ENCODE measurements at regions not wholly inside any gene's neighbourhood (a gene's known extent, or its start where the extent isn't known, plus 50 kb on each side); places are given as distances from the start of the nearest gene placed in this dataset.

DNA sequence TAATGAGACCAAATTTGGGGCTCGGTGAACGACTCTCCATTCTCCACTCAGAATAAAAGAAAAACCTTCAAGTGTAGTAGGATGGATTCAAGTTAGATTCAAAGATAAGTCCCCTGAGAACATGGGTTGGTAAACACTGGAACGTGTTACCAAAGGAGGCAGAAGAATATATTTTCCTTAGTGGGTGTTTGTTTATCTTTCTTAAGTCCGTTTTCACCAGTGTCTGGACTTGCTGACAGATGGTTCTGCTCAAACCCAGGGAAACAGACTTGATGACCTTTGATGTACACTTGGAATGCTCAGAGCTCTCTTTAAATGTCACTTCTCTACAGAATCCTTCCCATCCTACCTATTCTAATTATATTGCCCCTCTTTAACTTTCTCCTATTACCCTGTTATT, 310.3 kb upstream of the ZNF521 start:
- no peak for DNase-seq
- Histone ChIP-seq H3K27me3 (no peaks in the 10 kb centered on the region), H3K4me3 (no peak overlapping the region), H3K9me3 (no peaks in the 10 kb centered on the region), H3K4me1 (no peaks in the 10 kb centered on the region), H3K27ac (no peak overlapping the region), H3K9ac (ENCODE audit: low read depth in 2 of 2, low read length in 2 of 2) (no peak overlapping the region), H3K36me3 (no peaks in the 10 kb centered on the region)
- intact Hi-C loops (cut with DNase I), result no loop called here
- TF ChIP-seq, protein P1, sequence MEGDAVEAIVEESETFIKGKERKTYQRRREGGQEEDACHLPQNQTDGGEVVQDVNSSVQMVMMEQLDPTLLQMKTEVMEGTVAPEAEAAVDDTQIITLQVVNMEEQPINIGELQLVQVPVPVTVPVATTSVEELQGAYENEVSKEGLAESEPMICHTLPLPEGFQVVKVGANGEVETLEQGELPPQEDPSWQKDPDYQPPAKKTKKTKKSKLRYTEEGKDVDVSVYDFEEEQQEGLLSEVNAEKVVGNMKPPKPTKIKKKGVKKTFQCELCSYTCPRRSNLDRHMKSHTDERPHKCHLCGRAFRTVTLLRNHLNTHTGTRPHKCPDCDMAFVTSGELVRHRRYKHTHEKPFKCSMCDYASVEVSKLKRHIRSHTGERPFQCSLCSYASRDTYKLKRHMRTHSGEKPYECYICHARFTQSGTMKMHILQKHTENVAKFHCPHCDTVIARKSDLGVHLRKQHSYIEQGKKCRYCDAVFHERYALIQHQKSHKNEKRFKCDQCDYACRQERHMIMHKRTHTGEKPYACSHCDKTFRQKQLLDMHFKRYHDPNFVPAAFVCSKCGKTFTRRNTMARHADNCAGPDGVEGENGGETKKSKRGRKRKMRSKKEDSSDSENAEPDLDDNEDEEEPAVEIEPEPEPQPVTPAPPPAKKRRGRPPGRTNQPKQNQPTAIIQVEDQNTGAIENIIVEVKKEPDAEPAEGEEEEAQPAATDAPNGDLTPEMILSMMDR (IDR thresholded peaks at IDR 0.05), result no peak

DNA sequence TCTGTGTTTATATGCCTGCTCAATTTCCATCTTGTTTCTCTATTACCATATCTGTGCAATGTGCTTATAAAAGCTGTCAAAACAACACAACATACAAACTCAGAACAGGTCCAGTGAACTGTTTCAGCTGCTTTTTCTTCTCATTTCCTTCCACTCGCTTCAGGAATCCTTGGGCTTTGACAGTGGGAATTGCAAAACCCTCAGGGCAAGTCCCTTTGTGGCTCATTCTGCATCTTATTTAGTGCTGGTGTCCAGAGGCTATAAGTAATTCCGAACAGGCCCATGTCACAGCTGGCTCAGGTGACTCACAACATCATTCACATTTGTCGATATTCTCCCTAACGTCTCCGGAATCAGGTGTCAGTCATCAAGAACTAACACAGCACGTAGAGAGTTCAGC, 309.9 kb upstream of the ZNF521 start:
- DNase-seq, result no peak
- Histone ChIP-seq H3K27ac (no peak overlapping the region), H3K27me3 (no peaks in the 10 kb centered on the region), H3K36me3 (no peaks in the 10 kb centered on the region), H3K4me1 (no peaks in the 10 kb centered on the region), H3K9me3 (no peaks in the 10 kb centered on the region), H3K9ac (ENCODE audit: low read depth in 2 of 2, low read length in 2 of 2) (no peak overlapping the region), H3K4me3 (no peak overlapping the region)
- TF ChIP-seq, protein P1 (IDR thresholded peaks at IDR 0.05), result no peak
- intact Hi-C loops (cut with DNase I), result no loop called here

DNA sequence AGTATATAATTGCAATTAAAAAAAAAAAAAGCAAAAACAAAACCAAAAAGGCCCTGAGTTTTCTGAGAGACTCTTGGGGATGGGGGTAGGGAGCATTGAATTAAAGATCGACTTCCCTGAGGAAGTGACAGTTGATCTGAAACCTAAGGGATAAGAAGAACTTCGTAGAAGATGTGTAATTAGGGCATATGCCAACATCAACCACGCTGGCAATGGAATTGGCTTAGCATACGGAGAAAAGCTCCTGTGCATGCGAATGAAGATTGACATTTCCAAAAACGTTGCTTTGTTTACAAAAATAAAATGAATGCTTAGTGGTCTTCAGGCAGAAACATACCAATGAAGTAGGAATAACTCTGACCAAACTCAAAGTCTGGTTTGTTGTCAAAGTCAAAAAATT, 307.6 kb upstream of the ZNF521 start:
- TF ChIP-seq, protein P1 (IDR thresholded peaks at IDR 0.05), result no peak
- Histone ChIP-seq H3K27ac (no peak overlapping the region), H3K4me3 (no peak overlapping the region), H3K4me1 (no peaks in the 10 kb centered on the region), H3K9ac (ENCODE audit: low read depth in 2 of 2, low read length in 2 of 2) (no peak overlapping the region), H3K27me3 (no peaks in the 10 kb centered on the region), H3K36me3 (no peaks in the 10 kb centered on the region), H3K9me3 (no peaks in the 10 kb centered on the region)
- intact Hi-C loops (cut with DNase I), result no loop called here
- DNase-seq, result no peak

DNA sequence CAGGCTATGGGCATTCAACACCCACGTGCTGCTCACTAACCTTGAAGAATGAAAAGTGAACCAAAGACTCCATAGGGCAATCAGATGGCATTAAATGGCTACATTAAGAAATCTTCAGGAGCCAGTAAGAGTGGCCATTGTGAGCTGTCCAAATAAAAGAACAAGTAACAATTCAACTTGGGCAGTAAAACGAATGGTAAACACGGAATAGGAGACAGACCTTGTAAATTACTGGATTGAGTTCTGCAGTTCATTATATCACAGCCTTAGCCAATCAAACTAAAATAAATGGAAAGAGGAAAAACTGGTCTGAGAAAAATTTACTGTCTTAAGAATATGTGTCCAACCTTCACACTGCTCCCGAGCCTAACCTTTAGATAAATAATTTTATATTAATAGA, 306.5 kb upstream of the ZNF521 start:
- no peak overlapping the region for H3K9ac ChIP-seq (ENCODE audit: low read depth in 2 of 2, low read length in 2 of 2)

DNA sequence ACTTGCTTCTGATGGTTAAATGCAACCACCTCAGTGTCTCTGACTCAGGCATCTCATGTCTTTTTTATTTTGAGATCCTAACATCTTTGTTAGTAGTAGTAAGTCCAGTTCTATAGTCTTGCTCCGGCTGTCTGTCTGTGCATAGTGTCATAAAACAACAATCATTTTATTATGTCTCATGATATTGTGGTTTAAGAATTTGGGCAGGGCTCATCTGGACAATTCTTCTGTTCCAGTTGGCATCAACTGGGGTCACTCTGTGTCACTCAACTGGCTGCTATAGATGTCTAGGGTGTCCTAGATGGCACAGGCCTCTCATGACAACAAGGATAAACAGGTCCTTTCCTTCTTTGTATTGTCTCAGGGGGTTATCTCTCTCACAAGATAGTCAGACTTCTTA, 299.6 kb upstream of the ZNF521 start:
- no peak overlapping the region for H3K27ac ChIP-seq
- H3K36me3 ChIP-seq, result no peaks in the 10 kb centered on the region
- no peak overlapping the region for H3K9ac ChIP-seq (ENCODE audit: low read depth in 2 of 2, low read length in 2 of 2)
- H3K9me3 ChIP-seq, result no peaks in the 10 kb centered on the region
- intact Hi-C loops (cut with DNase I), result no loop called here
- no peak overlapping the region for H3K4me3 ChIP-seq
- DNase-seq, result no peak
- H3K4me1 ChIP-seq, result no peaks in the 10 kb centered on the region
- H3K27me3 ChIP-seq, result no peaks in the 10 kb centered on the region
- TF ChIP-seq, protein P1 (IDR thresholded peaks at IDR 0.05), result no peak

More for the DNA sequence above, 306.5 kb upstream of the ZNF521 start:
- H3K9me3 ChIP-seq, result no peaks in the 10 kb centered on the region
- H3K4me3 ChIP-seq, result no peak overlapping the region
- H3K4me1 ChIP-seq, result no peaks in the 10 kb centered on the region
- no peaks in the 10 kb centered on the region for H3K36me3 ChIP-seq
- H3K27me3 ChIP-seq, result no peaks in the 10 kb centered on the region
- no peak overlapping the region for H3K27ac ChIP-seq
- intact Hi-C loops (cut with DNase I), result no loop called here
- TF ChIP-seq, protein P1 (IDR thresholded peaks at IDR 0.05), result no peak
- no peak for DNase-seq

Measured in colonic mucosa (tissue), 4 donors.